Trophoblast cell (in vitro differentiated cells and primary cell): ENCODE measurements at regions not wholly inside any gene's neighbourhood (a gene's known extent, or its start where the extent isn't known, plus 50 kb on each side); places are given as distances from the start of the nearest gene placed in this dataset.

Experiments
- DNase-seq, 2 donors: peaks; one replicate each; pipeline ENCODE4 v3.0.0-alpha.2; 2016
- H2AFZ ChIP-seq: 2 replicates; pipeline ENCODE4 v1.6.1; 2013; ENCODE audit warnings: low read length, moderate library complexity, mild to moderate bottlenecking; ENCODE audit not compliant: insufficient read depth, poor library complexity
- H2AK5ac ChIP-seq: 2 replicates; pipeline ENCODE4 v1.6.1; 2013; ENCODE audit warnings: mild to moderate bottlenecking, low read length
- H2BK120ac ChIP-seq: 2 replicates; pipeline ENCODE4 v1.6.1; 2013; ENCODE audit warnings: low read length, mild to moderate bottlenecking, moderate library complexity; ENCODE audit not compliant: insufficient read depth, poor library complexity
- H2BK12ac ChIP-seq: 2 replicates; pipeline ENCODE4 v1.6.1; 2013; ENCODE audit warnings: mild to moderate bottlenecking, low read length, moderate library complexity
- H2BK5ac ChIP-seq: 2 replicates; pipeline ENCODE4 v1.6.1; 2013; ENCODE audit warnings: low read length, low read depth, moderate library complexity, mild to moderate bottlenecking; ENCODE audit not compliant: poor library complexity
- H3K14ac ChIP-seq: 2 replicates; pipeline ENCODE4 v1.6.1; 2013; ENCODE audit warnings: mild to moderate bottlenecking, low read length
- H3K18ac ChIP-seq: 2 replicates; pipeline ENCODE4 v1.6.1; 2013; ENCODE audit warnings: mild to moderate bottlenecking, low read length
- H3K23ac ChIP-seq: 2 replicates; pipeline ENCODE4 v1.6.1; 2013; ENCODE audit warnings: low read length
- H3K27ac ChIP-seq: 2 replicates; pipeline ENCODE4 v1.5.1; 2013; ENCODE audit warnings: low read depth, mild to moderate bottlenecking, inconsistent platforms, low read length, moderate library complexity
- H3K27me3 ChIP-seq: 2 replicates; pipeline ENCODE4 v1.6.1; 2013; ENCODE audit warnings: inconsistent platforms, mild to moderate bottlenecking, low read length, moderate library complexity; ENCODE audit not compliant: insufficient read depth
- H3K36me3 ChIP-seq, 2 experiments: 1 replicate in 1 of 2; 2 replicates in 1 of 2; pipeline ENCODE4 v1.6.1; 2013; ENCODE audit warnings: low read length in 2 of 2, mild to moderate bottlenecking in 2 of 2, moderate library complexity in 1 of 2; ENCODE audit not compliant: insufficient read depth in 2 of 2, control insufficient read depth in 1 of 2
- H3K4ac ChIP-seq: 2 replicates; pipeline ENCODE4 v1.6.1; 2013; ENCODE audit warnings: low read depth, mild to moderate bottlenecking, low read length, moderate library complexity
- H3K4me1 ChIP-seq, 2 experiments: 1 replicate in 1 of 2; 2 replicates in 1 of 2; pipeline ENCODE4 v1.6.1; 2013; ENCODE audit warnings: low read length in 2 of 2, mild to moderate bottlenecking in 2 of 2, moderate library complexity in 1 of 2; ENCODE audit not compliant: insufficient read depth in 2 of 2, control insufficient read depth in 1 of 2
- H3K4me2 ChIP-seq: 2 replicates; pipeline ENCODE4 v1.6.1; 2013; ENCODE audit warnings: inconsistent platforms, mild to moderate bottlenecking, low read length, moderate library complexity
- H3K4me3 ChIP-seq: 2 replicates; pipeline ENCODE4 v1.5.1; 2013; ENCODE audit warnings: mild to moderate bottlenecking, low read depth, low read length, inconsistent platforms
- H3K79me1 ChIP-seq: one replicate; pipeline ENCODE4 v1.6.1; 2013; ENCODE audit warnings: low read length
- H3K79me2 ChIP-seq: 2 replicates; pipeline ENCODE4 v1.6.1; 2013; ENCODE audit warnings: low read length, mild to moderate bottlenecking; ENCODE audit not compliant: control insufficient read depth, insufficient read depth, poor library complexity
- H3K9ac ChIP-seq: 2 replicates; pipeline ENCODE4 v1.6.1; 2013; ENCODE audit warnings: mild to moderate bottlenecking, low read length
- H3K9me3 ChIP-seq: 2 replicates; pipeline ENCODE4 v1.6.1; 2013; ENCODE audit warnings: low read depth, mild to moderate bottlenecking, control low read depth, inconsistent platforms, low read length; ENCODE audit not compliant: insufficient read depth
- H4K12ac ChIP-seq: 2 replicates; pipeline ENCODE4 v1.6.1; 2013; ENCODE audit warnings: low read depth, mild to moderate bottlenecking, low read length, moderate library complexity
- H4K8ac ChIP-seq: 2 replicates; pipeline ENCODE4 v1.6.1; 2013; ENCODE audit warnings: low read depth, mild to moderate bottlenecking, low read length, moderate library complexity
- H4K91ac ChIP-seq: one replicate; pipeline ENCODE4 v1.6.1; 2013; ENCODE audit warnings: low read depth, mild to moderate bottlenecking, low read length, moderate library complexity
- WGBS: extraction: QIAGEN DNeasy Blood & Tissue Kit; methylation state at CpG from one replicate; pipeline ENCODE4 v1.1.7; 2013; ENCODE audit warnings: missing lambda C conversion rate; ENCODE audit not compliant: insufficient read length, insufficient coverage; ENCODE audit errors: extremely low coverage; 5-methylcytosine and 5-hydroxymethylcytosine counted together

DNA sequence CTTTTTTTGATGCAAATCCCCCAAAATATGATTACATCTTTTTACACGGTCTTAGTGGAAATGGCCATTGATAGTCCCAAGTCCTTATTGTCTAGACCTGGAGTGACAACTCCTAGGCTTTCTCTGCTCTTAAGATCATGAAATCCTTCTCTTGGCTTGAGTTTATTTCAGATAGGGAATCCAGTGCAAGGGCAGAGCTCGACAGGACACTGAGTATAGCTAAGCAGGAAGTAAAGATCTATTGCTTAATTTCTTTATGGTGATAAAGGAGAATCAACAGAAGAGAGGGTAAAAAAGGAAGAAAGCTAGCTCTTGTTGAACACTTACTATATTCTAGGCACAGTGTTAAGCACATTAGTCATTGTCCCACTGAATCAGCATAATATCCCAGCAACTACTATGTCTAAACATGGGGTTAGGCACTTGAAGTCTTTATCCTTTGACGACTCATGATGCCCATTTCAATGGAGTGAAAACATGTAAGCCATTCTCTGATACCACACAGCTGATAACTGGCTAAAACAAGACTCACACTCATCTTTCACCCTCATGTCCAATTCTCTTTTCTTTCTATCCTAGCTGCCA lies 74.1 kb upstream of the LRATD1 start:
- DNase-seq: no peak
- WGBS: no CpG with 5 or more reads among the region's 3 CpGs
- Histone ChIP-seq H3K4me1 (peaks cover 0 to 4% of the 10 kb centered on the region in 2 experiments), H3K4me3 (no peak overlapping the region), H3K9ac (no peak overlapping the region), H3K36me3 (no peaks in the 10 kb centered on the region), H3K4ac (no peak overlapping the region), H2BK120ac (no peak overlapping the region), H3K4me2 (no peak overlapping the region), H3K14ac (no peak overlapping the region), H3K79me2 (no peaks in the 10 kb centered on the region), H3K79me1 (no peaks in the 10 kb centered on the region), H2BK12ac (no peak overlapping the region), H2AFZ (no peak overlapping the region), H3K27ac (no peak overlapping the region), H3K9me3 (no peaks in the 10 kb centered on the region), H3K27me3 (no peaks in the 10 kb centered on the region), H4K91ac (no peak overlapping the region), H2AK5ac (no peak overlapping the region), H2BK5ac (no peak overlapping the region), H4K12ac (no peak overlapping the region), H4K8ac (no peak overlapping the region), H3K23ac (no peak overlapping the region), H3K18ac (no peak overlapping the region)

DNA sequence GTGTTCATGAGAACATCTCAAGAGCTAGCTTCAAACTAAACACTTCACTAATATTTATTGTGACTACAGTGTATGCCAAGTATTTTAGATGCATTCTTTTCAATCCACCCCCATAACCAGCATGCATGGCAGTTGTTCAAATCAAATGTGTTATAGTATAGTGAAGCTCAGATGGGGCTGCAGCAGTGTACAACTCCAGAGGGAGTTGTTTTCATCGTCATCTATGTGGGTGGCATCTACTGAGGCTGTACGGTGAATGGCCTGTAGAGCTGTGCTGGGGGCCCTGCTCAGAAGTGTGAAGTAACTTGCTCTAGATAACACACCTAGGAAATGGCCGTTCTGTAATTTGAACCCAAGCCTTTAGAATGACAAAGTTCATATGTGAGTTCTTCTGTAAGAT lies 71.8 kb upstream of the LRATD1 start:
- H2BK5ac ChIP-seq: no peak overlapping the region
- H3K4ac ChIP-seq: no peak overlapping the region
- H2AFZ ChIP-seq: no peak overlapping the region
- no peak overlapping the region for H3K14ac ChIP-seq
- H4K12ac ChIP-seq: no peak overlapping the region
- no peak overlapping the region for H4K8ac ChIP-seq
- no peak overlapping the region for H3K23ac ChIP-seq
- H3K79me1 ChIP-seq: no peaks in the 10 kb centered on the region
- H2AK5ac ChIP-seq: no peak overlapping the region
- no peak overlapping the region for H3K18ac ChIP-seq
- H4K91ac ChIP-seq: no peak overlapping the region
- H2BK12ac ChIP-seq: no peak overlapping the region
- no peak overlapping the region for H3K4me2 ChIP-seq
- H3K79me2 ChIP-seq: no peaks in the 10 kb centered on the region
- no peak overlapping the region for H3K4me3 ChIP-seq
- H2BK120ac ChIP-seq: no peak overlapping the region
- no peak overlapping the region for H3K9ac ChIP-seq
- DNase-seq: peak; percentile 54 to 76
- no CpG with 5 or more reads among the region's 3 CpGs for WGBS
- H3K36me3 ChIP-seq: no peaks in the 10 kb centered on the region
- no peak overlapping the region for H3K27ac ChIP-seq
- no peaks in the 10 kb centered on the region for H3K27me3 ChIP-seq
- no peaks in the 10 kb centered on the region for H3K9me3 ChIP-seq
- peaks cover 0 to 2% of the 10 kb centered on the region in 2 experiments for H3K4me1 ChIP-seq

DNA sequence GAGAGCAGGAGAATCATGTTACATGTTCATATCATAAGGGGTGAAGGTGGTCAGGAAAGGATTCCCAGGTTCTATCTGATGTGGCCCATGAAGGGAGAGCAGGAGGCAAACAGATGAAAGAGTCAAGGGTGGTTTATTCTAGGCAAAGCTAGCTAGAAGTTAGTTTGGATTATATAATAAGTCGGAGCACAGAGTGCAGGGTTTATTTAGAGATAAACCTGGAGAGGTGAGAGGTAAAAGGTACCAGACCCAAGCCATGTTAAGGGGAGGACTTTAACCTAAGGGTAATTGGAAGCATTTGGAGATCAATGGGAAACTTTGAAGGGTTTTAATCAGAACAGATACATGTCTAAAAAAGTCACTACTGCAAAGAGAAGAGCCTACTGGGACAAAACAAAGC lies 69.2 kb upstream of the LRATD1 start:
- Histone ChIP-seq H3K18ac (no peak overlapping the region), H2BK12ac (no peak overlapping the region), H3K9ac (no peak overlapping the region), H3K4me2 (no peak overlapping the region), H3K79me1 (no peaks in the 10 kb centered on the region), H2AK5ac (no peak overlapping the region), H2BK120ac (no peak overlapping the region), H3K4ac (no peak overlapping the region), H3K36me3 (no peaks in the 10 kb centered on the region), H4K8ac (no peak overlapping the region), H3K27me3 (no peaks in the 10 kb centered on the region), H3K27ac (no peak overlapping the region), H3K79me2 (no peaks in the 10 kb centered on the region), H3K9me3 (no peaks in the 10 kb centered on the region), H2BK5ac (no peak overlapping the region), H2AFZ (no peak overlapping the region), H3K14ac (no peak overlapping the region), H3K4me1 (peaks cover 0 to 2% of the 10 kb centered on the region in 2 experiments), H3K23ac (no peak overlapping the region), H3K4me3 (no peak overlapping the region), H4K12ac (no peak overlapping the region), H4K91ac (no peak overlapping the region)
- WGBS: no CpG with 5 or more reads among the region's 1 CpG
- DNase-seq: no peak

DNA sequence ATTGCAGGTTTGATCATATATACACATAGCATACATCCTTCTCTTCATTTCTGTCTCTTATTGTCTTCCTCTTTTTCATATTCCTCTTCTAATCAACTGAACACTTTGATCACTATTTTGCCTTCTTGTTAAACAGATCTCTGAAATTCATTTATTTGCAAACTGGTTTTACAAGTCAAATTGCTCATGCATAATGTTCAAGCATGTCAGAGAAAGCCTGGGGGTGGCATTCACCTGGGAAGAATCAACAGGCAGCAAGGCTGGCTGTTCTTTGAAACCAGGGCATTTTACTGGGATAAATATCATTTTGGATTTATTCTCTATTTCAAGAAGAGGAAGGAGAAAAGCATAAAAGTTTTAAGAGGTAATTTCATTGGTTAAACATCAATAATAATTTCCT lies 66.9 kb upstream of the LRATD1 start:
- no peak overlapping the region for H3K18ac ChIP-seq
- H3K4me2 ChIP-seq: no peak overlapping the region
- no peak overlapping the region for H2AK5ac ChIP-seq
- peak in 1 of 2 donors; percentile 38 for DNase-seq
- H3K14ac ChIP-seq: no peak overlapping the region
- no peaks in the 10 kb centered on the region for H3K79me2 ChIP-seq
- no peak overlapping the region for H3K9ac ChIP-seq
- no peak overlapping the region for H4K8ac ChIP-seq
- no peak overlapping the region for H3K23ac ChIP-seq
- H2AFZ ChIP-seq: no peak overlapping the region
- no peaks in the 10 kb centered on the region for H3K4me1 ChIP-seq
- no peak overlapping the region for H3K27ac ChIP-seq
- no peaks in the 10 kb centered on the region for H3K79me1 ChIP-seq
- H3K9me3 ChIP-seq: no peaks in the 10 kb centered on the region
- no peak overlapping the region for H4K91ac ChIP-seq
- no peak overlapping the region for H4K12ac ChIP-seq
- no peak overlapping the region for H2BK5ac ChIP-seq
- no peak overlapping the region for H3K4ac ChIP-seq
- H3K27me3 ChIP-seq: no peaks in the 10 kb centered on the region
- H2BK120ac ChIP-seq: no peak overlapping the region
- H3K4me3 ChIP-seq: no peak overlapping the region
- no peaks in the 10 kb centered on the region for H3K36me3 ChIP-seq
- H2BK12ac ChIP-seq: no peak overlapping the region
